K562 (cell line): ENCODE measurements at regions not wholly inside any gene's neighbourhood (a gene's known extent, or its start where the extent isn't known, plus 50 kb on each side); places are given as distances from the start of the nearest gene placed in this dataset.
A peak's percentile ranks its signal among the peaks of the same experiment; 100 is the strongest.

Source experiments
- ATAC-seq: fragments of 200-7000 bp; cut with Tn5 transposase; 3 replicates; pipeline ENCODE4 v1.9.1; 2020; ENCODE audit warnings: moderate library complexity
- BruUV-seq: library from RNA; stranded (reverse); fragments of 400-500 nt; replicated peaks from 2 replicates; lab custom pipeline; 2021; lab: Mats Ljungman, UMichigan
- CTCF ChIA-PET: fragments of 300-600 bp; formaldehyde crosslinking; extraction: SDS; loops from one replicate; lab custom pipeline; 2021; ENCODE audit warnings: low intra/inter-chr PET ratio; lab: Yijun Ruan, JAX
- POLR2A ChIA-PET: fragments of 300-600, 350-650 bp; sonication (Branson Sonifier 250); formaldehyde crosslinking; extraction: SDS; loops from one replicate; lab custom pipeline; 2021; ENCODE audit warnings: antibody characterized with exemption, inconsistent platforms; lab: Yijun Ruan, JAX
- DNase-seq, 4 experiments: peaks; one replicate each; pipeline versions ENCODE4 v3.0.0 to v3.0.0-alpha.2; 2011 to 2018; ENCODE audit warnings: low spot score in 3 of 4, mixed read lengths in 3 of 4; ENCODE audit errors: extremely low read depth in 1 of 4
- FAIRE-seq: peaks from 2 replicates; lab custom pipeline; 2011; peaks lifted over from hg19 to GRCh38; lab: Jason Lieb, UNC
- H2AFZ ChIP-seq: 2 replicates; pipeline ENCODE4 v1.6.0; 2011; ENCODE audit warnings: low read depth, low read length, control low read depth, inconsistent platforms
- H3K27ac ChIP-seq: fragments of 200-600 bp; 3 replicates; pipeline ENCODE4 v1.8.0; 2011; ENCODE audit warnings: low read depth, mild to moderate bottlenecking, control low read depth, inconsistent platforms, low read length, moderate library complexity, mixed read lengths; ENCODE audit errors: extremely low read depth
- H3K27me3 ChIP-seq, 2 experiments: fragments of 300-600 bp in 1 of 2; 2 replicates in 1 of 2; 3 replicates in 1 of 2; pipeline versions ENCODE4 v1.6.0 to v1.8.0; 2011; ENCODE audit warnings: inconsistent platforms in 2 of 2, low read length in 2 of 2, mild to moderate bottlenecking in 1 of 2, mixed read lengths in 1 of 2, moderate library complexity in 1 of 2; ENCODE audit not compliant: control insufficient read depth in 2 of 2, insufficient read depth in 2 of 2
- H3K36me3 ChIP-seq: fragments of 300-600 bp; 3 replicates; pipeline ENCODE4 v1.8.0; 2011; ENCODE audit warnings: mild to moderate bottlenecking, low read length, inconsistent platforms; ENCODE audit not compliant: control insufficient read depth, insufficient read depth
- H3K4me1 ChIP-seq, 2 experiments: fragments of 200-600 bp in 1 of 2; replicated peaks in 1 of 2; 2 replicates in 1 of 2; 3 replicates in 1 of 2; pipeline versions ENCODE4 v1.5.1 to v1.8.0; 2011; ENCODE audit warnings: inconsistent platforms in 2 of 2, low read length in 2 of 2, mild to moderate bottlenecking in 1 of 2, mixed read lengths in 1 of 2, moderate library complexity in 1 of 2; ENCODE audit not compliant: control insufficient read depth in 2 of 2, insufficient read depth in 2 of 2
- H3K4me2 ChIP-seq: 2 replicates; pipeline ENCODE4 v1.6.1; 2011; ENCODE audit warnings: low read length, control low read depth, inconsistent platforms, mixed read lengths; ENCODE audit not compliant: insufficient read depth
- H3K4me3 ChIP-seq: fragments of 200-600 bp; sonication (generic), shearing (Covaris generic); 2 replicates; pipeline ENCODE4 v1.5.1; 2016; ENCODE audit warnings: control low read depth, inconsistent platforms
- H3K79me2 ChIP-seq: fragments of 200-600 bp; 3 replicates; pipeline ENCODE4 v1.8.0; 2011; ENCODE audit warnings: low read length, inconsistent platforms; ENCODE audit not compliant: control insufficient read depth, insufficient read depth
- H3K9ac ChIP-seq, 2 experiments: 2 replicates each; pipeline versions ENCODE4 v1.6.0 to v1.6.1; 2011; ENCODE audit warnings: low read depth in 2 of 2, low read length in 2 of 2, control low read depth in 1 of 2, inconsistent platforms in 1 of 2, mild to moderate bottlenecking in 1 of 2, mixed read lengths in 1 of 2; ENCODE audit not compliant: insufficient read depth in 1 of 2
- H3K9me1 ChIP-seq: one replicate; pipeline ENCODE4 v1.6.0; 2011; ENCODE audit warnings: inconsistent platforms, mild to moderate bottlenecking, low read length, moderate library complexity; ENCODE audit not compliant: control insufficient read depth, insufficient read depth
- H3K9me3 ChIP-seq: replicated peaks from 2 replicates; pipeline ENCODE4 v1.5.1; 2011; ENCODE audit warnings: low read depth, low read length, inconsistent platforms; ENCODE audit not compliant: control insufficient read depth, insufficient read depth
- H4K20me1 ChIP-seq: replicated peaks from 2 replicates; pipeline ENCODE4 v1.6.1; 2011; ENCODE audit warnings: low read length, inconsistent platforms, mixed read lengths; ENCODE audit not compliant: control insufficient read depth, insufficient read depth
- ARID3A ChIP-seq: IDR thresholded peaks from 2 replicates; pipeline ENCODE4 v1.6.1; 2012; ENCODE audit warnings: low read depth, low read length, improper control_type of control experiment, borderline replicate concordance
- ARNT ChIP-seq, 2 experiments: fragments of 450-650 bp; IDR thresholded peaks; 2 replicates each; pipeline ENCODE4 v1.6.1; 2016; ENCODE audit warnings: mild to moderate bottlenecking in 1 of 2
- ATF4 ChIP-seq: fragments of 450-650 bp; formaldehyde crosslinking; IDR thresholded peaks from 2 replicates; pipeline ENCODE4 v1.4.0; 2022; ENCODE audit warnings: mild to moderate bottlenecking, moderate library complexity
- GATA2 ChIP-seq: sonication (generic); formaldehyde crosslinking; IDR thresholded peaks from 2 replicates; pipeline ENCODE4 v1.4.0; 2020; ENCODE audit warnings: mild to moderate bottlenecking, missing genetic modification reagents
- HDAC3 ChIP-seq: fragments of 450-650 bp; IDR thresholded peaks from 2 replicates; pipeline ENCODE4 v1.6.1; 2018; ENCODE audit warnings: borderline replicate concordance, mild to moderate bottlenecking, moderate library complexity; ENCODE audit not compliant: partially characterized antibody
- MCM7 ChIP-seq, 2 experiments: fragments of 450-650 bp; IDR thresholded peaks; 2 replicates each; pipeline ENCODE4 v1.6.1; 2016 to 2018
- ZNF318 ChIP-seq, 2 experiments: fragments of 450-650 bp; IDR thresholded peaks; 2 replicates each; pipeline ENCODE4 v1.6.1; 2016; ENCODE audit warnings: mild to moderate bottlenecking in 2 of 2, borderline replicate concordance in 1 of 2, low read depth in 1 of 2, moderate library complexity in 1 of 2
- ZNF75A ChIP-seq: fragments of 450-650 bp; formaldehyde crosslinking; IDR thresholded peaks from 2 replicates; pipeline ENCODE4 v1.4.0; 2020; ENCODE audit warnings: mild to moderate bottlenecking
- WGBS: fragments of 100-300 bp; shearing (Covaris generic); methylation state at CpG from one replicate; pipeline ENCODE4 v1.1.6; 2016; ENCODE audit warnings: low coverage, mixed read lengths; ENCODE audit not compliant: insufficient coverage; ENCODE audit errors: missing lambda C conversion rate; 5-methylcytosine and 5-hydroxymethylcytosine counted together
- in situ Hi-C: fragments of 300-500 bp; cut with MboI; formaldehyde crosslinking; loops from 4 replicates; pipeline ENCODE4 v1.15.0; 2018; ENCODE audit warnings: inconsistent platforms, mixed read lengths
- intact Hi-C: fragments of 100-400 bp; cut with micrococcal nuclease; formaldehyde crosslinking; loops from 2 replicates; pipeline ENCODE4 v1.14.2; 2022
- TF ChIP-seq, protein P1 (sequence below): fragments of 450-650 bp; IDR thresholded peaks from 2 replicates; pipeline ENCODE4 v1.6.1; 2016; ENCODE audit warnings: missing biosample characterization, missing genetic modification characterization

- Histone ChIP-seq H3K79me2 (no peaks in the 10 kb centered on the region), H4K20me1 (no peaks in the 10 kb centered on the region), H3K4me1 (peaks cover 2 to 12% of the 10 kb centered on the region in 2 experiments; a peak in 3 of 5 replicates), H3K27me3 (peaks cover 11 to 26% of the 10 kb centered on the region in 2 experiments; a peak in 3 of 5 replicates), H3K9me3 (peaks cover 4% of the 10 kb centered on the region; the same call in 1 of the 2 replicates), H2AFZ (no peak overlapping the region), H3K4me2 (no peak overlapping the region), H3K9me1 (no peaks in the 10 kb centered on the region), H3K27ac (no peak overlapping the region), H3K36me3 (no peaks in the 10 kb centered on the region), H3K4me3 (no peak overlapping the region), H3K9ac (no peak overlapping the region)
- ChIA-PET CTCF (no interaction called here), POLR2A (no interaction called here)
- no TSS peak for BruUV-seq
- 1% methylated on average over 21 of the region's 21 CpGs for WGBS
- intact Hi-C loops, result loop anchor here (10.0 kb wide), 1 partner anchor 46 kb away; no protein-coding TSS in a partner anchor
- peak in 1 of 4 experiments; percentile 2 for DNase-seq
- FAIRE-seq, result no peak
- in situ Hi-C loops, result no loop called here
- ATAC-seq, result no peak
- TF ChIP-seq ARID3A (no peak), ARNT (IDR thresholded peaks at IDR 0.05) (no peak), ATF4 (CRISPR knock-in tag) (no peak), ZNF75A (CRISPR knock-in tag) (no peak), ZNF318 (IDR thresholded peaks at IDR 0.05; ENCODE audit: borderline replicate concordance in 1 of 2, low read depth in 1 of 2) (no peak), MCM7 (IDR thresholded peaks at IDR 0.05) (no peak), HDAC3 (no peak), GATA2 (CRISPR knock-in tag) (no peak)
- TF ChIP-seq, protein P1, sequence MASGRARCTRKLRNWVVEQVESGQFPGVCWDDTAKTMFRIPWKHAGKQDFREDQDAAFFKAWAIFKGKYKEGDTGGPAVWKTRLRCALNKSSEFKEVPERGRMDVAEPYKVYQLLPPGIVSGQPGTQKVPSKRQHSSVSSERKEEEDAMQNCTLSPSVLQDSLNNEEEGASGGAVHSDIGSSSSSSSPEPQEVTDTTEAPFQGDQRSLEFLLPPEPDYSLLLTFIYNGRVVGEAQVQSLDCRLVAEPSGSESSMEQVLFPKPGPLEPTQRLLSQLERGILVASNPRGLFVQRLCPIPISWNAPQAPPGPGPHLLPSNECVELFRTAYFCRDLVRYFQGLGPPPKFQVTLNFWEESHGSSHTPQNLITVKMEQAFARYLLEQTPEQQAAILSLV (tag), result no peak
Observed at GRCh38 chr5:1720396-1721110, 79.1 kb downstream of the MRPL36 start.
